ENCODE measurements at regions not wholly inside any gene's neighbourhood (a gene's known extent, or its start where the extent isn't known, plus 50 kb on each side); places are given as distances from the start of the nearest gene placed in this dataset.

DNA sequence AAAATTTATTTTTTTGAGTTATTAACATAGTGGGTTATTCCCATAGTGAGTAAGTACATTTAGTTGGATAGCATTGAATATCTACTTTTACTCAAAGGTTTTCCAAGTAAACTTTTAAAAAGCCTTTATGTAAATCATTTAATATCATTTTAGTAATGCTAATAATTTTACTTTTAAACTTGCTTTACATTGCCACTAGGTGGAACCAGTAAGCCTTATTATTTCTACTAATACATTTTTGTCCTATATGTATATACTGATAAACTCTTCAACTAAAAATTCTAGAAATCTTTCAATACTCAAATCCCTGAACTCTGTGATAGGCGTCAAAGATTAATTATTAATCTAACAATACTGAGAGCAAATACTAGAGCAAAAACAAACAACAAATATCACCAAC is 1709.2 kb upstream of the PCDH20 start:
- DNase-seq (ENCODE audit: low read depth in 2 of 2): peak; percentile 9 to 24

DNA sequence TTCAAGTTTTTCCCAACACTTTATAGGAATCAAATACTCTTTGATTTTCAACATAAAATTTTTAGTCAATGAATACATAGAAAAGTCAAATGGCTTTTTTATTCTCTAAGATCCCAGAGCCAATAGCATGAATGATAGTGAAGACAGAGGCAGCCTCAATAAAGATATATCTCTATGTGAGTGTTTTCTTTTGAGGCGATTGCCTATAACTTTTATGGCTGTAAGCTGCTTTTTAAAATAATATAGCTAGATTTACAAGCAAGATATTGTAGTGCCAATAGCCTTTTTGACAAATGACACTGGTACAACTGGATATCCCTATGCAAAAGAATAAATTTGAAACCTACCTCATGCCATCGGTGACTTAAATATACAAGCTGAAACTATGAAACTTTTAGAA is 1705.2 kb upstream of the PCDH20 start:
- DNase-seq (ENCODE audit: low read depth in 2 of 2): no peak

DNA sequence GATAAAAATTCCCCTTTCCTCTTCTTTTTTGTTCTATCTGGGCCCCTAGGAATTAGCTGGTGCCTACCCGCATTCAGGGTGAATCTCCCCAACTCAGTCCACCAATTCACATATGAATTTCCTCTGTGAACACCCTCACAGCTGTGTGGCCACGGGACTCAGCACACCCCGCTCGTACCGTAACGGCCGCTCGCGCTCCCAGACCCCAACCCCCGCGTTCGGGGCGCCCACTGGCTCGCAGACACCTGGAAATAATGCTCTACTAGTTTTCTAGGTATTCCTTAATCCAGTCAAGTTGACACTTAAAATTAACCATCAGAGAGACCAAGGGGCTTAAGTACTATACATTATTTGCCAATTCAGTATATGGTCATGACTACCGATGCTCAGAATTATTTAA is 1702.1 kb upstream of the PCDH20 start:
- DNase-seq (ENCODE audit: low read depth in 2 of 2): no peak

DNA sequence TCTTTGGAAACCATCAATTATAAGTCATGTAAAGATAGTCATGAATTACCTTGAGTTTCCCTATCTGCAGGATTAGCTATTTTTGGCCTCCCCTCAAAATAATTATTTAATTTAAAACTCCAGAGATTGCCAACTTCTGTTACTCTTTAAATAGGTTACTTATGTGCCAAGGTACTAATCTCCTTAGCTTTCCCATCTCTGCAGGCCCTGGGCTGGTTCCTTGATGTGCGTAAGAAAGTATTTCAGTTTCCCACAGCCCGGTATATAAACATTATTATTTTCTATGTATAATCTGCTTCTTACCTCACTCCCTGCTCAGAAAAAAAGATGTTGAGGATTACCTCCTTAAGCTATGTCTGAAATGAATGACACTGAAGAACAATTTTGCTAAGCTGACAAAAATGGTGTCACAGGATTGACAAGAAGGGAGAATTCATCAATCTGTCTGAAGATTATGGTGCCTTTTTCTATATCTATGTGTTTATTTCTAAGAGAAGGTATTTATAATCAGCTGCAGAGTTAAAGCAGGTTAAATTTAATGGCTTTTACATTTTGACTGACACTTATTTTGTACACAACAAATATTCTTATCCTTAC is 1697.2 kb upstream of the PCDH20 start:
- no peak for DNase-seq (ENCODE audit: low read depth in 2 of 2)

DNA sequence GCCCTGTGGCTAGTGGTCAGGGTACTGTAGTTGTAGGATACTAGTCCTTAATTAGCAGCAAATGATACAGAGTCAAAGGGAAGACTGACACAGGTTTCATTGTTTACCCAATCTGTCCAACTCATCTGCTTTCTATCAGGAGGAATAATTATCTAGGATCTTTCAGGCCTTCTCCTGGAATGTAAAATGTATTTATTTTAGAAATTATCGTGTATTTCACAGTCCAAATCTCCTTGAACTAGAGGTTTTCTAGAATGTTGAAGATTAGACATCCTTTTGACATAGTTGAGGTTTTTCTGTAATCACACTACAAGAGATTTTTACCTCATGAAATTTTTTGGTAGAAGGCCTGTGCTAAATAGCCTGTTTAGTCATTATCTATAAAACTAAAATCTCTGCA is 1694.8 kb upstream of the PCDH20 start:
- DNase-seq (ENCODE audit: low read depth in 2 of 2): peak in 1 of 2 experiments; percentile 47

DNA sequence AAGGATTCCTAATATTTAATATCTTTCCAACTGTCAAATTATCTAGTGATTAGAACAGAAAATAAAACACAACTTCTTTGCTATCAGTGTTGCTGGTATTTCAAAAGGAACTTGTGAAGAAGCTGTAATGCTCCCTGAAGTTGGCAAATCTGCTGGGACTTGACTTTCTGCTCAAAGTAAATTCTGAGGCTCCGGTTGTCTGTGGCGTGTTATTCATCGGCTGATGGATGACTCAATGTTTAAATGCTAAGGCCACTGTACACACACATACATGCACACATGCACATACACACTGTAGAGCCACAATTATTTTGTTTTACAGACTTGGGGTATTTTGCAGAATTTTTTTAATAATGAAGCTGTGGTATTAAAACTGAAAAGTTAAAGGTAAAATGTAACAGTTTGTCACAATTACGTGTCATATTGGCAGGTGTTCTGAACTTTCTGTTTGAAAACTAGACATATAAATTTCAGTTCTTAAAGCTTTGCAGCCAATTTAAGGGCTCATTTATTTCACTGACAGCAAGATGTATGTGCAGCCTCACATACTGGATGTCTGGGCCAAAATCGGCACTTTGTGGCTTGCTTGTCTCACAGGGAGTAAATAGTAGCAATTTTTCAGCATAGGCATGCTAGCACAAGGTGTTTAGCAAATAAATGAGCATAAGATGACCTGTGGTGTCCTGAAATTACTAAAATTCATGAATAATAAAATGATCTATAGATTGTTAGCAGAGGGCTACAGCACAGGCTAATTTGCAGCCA is 1691.7 kb upstream of the PCDH20 start:
- no peak for DNase-seq (ENCODE audit: low read depth in 2 of 2)

DNA sequence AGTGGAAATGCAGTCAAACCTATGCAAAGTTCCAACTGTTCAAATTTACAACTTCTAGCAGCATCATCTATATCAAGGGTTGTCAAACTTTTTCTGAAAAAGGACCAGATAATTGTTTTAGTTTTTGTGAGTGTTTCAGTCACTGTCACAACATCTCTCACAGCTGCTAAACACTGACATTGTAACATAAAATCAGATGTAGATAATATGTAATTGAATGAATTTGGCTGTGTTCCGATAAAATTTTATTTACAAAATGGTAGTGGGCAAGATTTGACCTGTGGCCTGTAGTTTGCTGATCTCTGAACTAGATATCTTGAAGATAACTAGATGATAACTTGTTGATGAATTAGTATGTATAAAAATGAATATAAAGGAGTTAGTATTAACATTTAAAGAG is 1679.1 kb upstream of the PCDH20 start:
- no peak for DNase-seq (ENCODE audit: low read depth in 2 of 2)

DNA sequence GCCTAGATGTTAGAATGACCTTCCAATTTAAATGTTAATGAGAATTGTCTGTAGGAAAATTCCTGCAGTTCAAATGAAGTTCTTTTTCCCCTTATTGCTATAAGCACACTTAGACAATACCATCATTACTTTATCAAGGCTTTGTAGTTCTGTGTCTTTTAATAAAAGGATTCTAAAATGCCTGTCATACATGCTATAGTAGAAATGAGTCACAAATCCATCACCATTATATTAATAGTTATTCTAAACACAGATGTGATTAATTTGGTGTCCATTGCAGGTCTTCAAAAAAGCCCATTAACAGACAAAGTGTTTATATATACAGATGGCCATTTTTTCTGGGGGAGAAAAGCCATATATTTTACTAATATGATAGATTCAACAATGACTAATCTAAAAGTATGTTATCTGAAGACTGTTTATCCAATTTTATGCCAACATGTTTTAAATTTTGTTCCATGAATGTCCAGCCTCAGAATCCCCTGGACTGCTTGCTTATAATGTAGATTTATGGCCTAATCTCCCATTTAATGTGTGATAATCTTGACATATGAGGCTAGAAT is 1678.3 kb upstream of the PCDH20 start:
- peak; percentile 53 to 54 for DNase-seq (ENCODE audit: low read depth in 2 of 2)

DNA sequence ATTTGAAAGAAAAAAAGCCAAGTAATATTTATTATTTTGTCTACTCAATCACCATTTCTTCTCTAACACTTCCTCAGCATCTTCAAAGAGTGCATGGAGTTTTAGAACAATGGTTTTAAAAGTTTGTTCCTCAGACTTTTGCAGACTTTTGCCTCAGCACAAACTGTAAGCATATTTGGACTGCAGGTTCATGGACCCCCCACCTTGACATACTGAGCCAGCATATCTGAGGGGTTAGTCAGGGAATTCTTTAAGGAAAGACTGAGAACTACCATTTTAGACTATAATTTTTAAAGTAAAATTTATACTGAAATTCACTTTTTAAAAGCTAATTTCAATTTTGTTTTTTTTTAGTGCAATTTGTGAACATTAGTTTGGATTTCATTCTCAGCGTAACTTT is 1676.8 kb upstream of the PCDH20 start:
- DNase-seq (ENCODE audit: low read depth in 2 of 2): peak in 1 of 2 experiments; percentile 21

DNA sequence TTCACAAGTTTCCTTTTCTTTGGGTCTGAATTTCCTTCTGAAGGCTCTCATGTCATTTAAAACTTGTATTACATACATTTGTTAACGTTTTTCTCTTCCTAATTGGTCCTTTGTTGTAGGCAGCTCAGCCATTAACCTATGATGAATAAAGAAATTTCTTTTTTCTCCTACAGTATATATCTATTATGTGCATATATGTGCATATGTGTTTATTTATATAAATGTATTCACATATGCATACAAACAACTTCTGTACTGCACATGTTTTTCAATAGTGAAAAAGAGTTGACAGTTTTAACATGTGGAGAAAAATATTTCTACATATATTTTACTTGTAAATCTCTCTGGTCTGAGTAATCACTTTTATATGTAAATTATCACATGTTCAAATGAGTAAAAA is 1674.9 kb upstream of the PCDH20 start:
- DNase-seq (ENCODE audit: low read depth in 2 of 2): no peak

DNA sequence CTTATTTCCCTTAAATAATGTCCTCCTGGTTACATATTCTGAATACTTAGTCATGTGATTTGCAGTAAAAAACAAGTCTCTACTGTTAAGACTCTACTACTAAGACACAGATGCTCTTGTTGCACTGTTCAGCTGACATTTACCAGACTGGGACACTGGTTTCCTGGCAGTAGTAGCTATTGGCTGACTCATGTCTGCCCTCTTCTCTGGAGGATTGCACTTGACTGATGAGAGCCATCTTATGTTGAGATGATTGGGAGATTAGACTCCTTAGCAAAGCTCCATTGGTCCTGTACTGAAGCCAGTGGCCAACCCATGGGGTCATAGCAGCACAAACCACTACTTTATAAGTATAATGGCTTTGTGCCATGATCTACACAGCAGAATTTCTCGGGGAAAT is 1672.6 kb upstream of the PCDH20 start:
- DNase-seq (ENCODE audit: low read depth in 2 of 2): no peak

DNA sequence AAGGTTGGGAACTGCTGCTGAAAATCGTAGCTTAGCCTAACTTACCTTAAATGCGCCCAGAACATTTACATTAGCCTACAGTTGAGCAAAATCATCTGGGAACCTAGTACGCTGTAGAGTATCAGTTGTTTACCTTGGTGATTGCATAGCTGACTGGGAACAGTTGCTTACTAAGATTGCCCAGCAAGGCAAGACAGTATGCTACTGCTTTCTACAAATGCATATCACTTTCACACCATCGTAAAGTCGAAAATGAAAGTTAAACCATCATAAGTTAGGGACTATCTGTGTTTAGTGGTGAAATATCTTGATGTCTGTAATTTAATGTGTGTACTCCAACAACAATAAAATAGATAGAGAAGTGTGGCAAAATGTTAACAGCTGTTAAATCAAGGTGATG is 1670.6 kb upstream of the PCDH20 start:
- no peak for DNase-seq (ENCODE audit: low read depth in 2 of 2)

DNA sequence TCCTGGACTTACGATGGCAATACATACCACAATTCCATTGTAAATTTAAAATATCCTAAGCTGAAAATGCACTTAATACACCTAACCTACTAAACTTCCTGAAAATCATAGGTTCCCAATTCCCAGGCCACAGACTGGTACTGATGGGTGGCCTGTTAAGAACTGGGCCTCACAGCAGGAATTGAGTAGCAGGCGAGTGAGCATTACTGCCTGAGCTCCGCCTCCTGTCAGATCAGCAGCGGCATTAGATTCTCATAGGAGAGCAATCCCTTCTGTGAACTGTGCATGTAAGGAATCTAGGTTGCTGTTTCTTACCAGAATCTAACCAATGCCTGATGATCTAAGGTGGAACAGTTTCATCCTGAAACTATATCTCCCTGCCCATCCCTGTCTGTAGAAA is 1670.2 kb upstream of the PCDH20 start:
- no peak for DNase-seq (ENCODE audit: low read depth in 2 of 2)

DNA sequence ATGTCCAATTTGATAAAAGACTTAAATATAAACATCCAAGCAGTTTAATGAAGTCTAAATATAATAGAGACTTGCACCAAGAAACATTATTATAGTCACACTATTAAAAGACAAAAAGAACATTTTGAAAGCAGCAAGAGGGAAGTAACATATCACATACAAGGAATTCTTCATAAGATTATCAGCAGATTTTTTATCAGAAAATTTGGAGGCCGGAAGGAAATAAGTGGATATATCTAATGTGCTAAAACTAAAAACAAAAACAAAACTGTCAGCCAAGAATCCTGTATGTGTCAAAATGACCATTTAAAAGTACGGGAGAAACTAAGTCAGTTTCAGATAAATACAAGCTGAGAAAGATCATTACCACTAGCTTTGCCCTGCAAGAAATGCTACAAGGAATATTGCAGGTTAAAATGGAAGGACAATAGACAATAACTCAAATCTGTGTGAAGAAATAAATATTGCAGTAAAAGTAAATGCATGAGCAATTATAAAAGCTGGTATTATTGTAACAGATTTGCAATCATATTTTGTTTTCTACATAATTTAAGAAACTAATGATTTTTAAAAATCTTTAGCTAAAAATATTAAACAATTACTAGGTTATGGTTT is 1665.9 kb upstream of the PCDH20 start:
- DNase-seq (ENCODE audit: low read depth in 2 of 2): no peak

DNA sequence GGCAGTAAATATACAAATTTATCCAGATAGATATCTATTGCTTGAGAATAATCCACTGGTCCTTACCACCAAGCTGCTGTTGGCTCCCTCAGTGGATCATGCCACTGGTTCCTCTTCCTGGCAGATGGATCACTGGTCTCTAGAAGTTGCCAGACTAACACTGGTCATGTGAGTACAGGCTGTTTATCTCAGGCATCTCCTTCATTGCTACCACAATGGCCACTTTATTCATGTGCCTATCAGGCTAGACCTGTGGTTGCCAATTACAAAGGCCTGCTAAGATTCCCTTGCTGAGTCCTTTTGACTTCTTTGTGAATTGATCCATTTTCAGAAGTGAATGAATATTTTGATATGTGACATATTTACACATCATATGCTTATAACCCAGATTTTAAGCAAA is 1659.5 kb upstream of the PCDH20 start:
- no peak for DNase-seq (ENCODE audit: low read depth in 2 of 2)

DNA sequence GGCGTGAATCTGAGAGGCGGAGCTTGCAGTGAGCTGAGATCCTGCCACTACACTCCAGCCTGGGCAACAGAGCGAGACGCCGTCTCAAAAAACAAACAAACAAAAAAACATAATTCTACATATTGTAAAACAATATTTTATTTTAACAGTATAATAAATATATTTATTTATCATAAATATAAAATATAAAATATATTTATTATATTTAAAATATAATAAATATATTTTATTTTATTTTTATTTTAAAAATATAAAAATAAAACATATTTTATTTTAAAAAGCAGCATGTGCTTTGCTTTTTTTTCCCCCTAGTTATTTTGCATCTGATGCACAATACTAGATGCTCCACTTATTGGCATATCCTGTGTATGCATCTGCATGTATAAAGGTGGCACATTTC is 1634.6 kb upstream of the PCDH20 start:
- no peak for DNase-seq (ENCODE audit: low read depth in 2 of 2)

DNA sequence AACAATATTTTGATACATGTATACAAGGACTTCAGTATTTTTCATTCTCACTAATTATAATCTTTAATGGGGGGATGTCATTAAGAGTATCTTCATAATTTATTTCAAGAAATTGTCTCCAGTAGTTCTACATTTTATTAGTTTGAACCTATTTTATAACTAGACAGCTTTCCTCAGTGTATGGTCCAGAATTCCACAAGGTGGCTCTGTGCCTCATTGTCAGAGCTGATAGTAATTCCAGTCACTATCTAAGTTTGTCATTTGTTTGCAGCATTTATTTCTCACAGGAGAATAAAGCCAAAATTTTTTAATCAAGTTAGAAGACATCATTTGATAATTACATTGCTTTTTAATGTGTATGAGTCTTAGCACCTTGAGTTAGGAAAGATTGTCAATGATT is 1633.0 kb upstream of the PCDH20 start:
- DNase-seq (ENCODE audit: low read depth in 2 of 2): no peak

DNA sequence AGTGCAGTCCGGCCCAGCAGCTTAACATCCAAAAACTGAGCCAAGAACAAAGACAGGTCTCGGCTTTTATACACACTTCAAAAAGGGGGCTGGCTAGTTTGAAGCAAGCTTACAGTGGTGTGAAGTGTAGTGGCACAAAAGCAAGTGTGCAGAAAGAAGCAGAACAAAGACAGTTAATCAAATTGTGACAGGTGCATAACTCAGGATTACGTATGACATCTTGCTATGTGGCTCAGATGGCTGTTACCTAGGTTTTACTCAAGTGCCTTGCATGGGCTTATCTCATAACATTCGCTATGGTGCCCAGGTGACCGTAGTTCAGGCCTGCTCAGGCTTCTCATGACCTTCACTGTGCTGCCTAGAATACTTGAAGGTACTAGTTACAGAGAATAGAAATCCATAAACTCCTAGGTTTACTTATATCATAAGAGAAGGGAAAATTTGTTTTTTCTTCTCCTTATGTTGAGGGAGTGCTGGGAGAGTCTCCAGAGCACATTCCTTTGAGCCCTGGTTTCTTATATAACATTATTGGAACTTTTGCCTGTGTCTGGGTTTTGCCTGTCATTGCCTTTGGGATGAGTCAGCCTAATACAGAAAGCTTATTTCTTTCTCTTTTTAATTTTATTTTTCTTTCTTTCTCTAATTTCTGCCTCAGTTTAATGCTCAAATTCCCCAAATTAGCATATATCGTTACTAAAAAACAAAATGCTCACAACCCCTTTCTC is 1629.1 kb upstream of the PCDH20 start:
- DNase-seq (ENCODE audit: low read depth in 2 of 2): no peak

DNA sequence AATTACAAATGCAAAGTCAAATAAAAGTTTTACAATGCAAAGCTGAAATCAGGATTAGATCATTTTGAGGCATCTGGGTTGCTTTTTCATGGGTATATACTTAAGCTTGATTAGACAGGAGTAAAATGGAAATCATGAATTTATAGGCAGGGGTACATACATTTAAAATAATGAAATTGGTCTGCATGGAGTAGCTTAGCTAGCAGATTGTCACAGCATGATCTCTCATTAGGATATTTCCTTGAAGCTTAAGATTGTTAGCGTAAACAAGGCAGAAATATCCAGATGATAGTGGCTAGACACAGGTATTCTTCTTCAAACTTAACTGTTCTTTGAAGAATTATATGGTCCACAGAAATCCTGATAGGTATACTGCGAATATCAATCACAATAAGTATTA is 1627.0 kb upstream of the PCDH20 start:
- no peak for DNase-seq (ENCODE audit: low read depth in 2 of 2)

DNA sequence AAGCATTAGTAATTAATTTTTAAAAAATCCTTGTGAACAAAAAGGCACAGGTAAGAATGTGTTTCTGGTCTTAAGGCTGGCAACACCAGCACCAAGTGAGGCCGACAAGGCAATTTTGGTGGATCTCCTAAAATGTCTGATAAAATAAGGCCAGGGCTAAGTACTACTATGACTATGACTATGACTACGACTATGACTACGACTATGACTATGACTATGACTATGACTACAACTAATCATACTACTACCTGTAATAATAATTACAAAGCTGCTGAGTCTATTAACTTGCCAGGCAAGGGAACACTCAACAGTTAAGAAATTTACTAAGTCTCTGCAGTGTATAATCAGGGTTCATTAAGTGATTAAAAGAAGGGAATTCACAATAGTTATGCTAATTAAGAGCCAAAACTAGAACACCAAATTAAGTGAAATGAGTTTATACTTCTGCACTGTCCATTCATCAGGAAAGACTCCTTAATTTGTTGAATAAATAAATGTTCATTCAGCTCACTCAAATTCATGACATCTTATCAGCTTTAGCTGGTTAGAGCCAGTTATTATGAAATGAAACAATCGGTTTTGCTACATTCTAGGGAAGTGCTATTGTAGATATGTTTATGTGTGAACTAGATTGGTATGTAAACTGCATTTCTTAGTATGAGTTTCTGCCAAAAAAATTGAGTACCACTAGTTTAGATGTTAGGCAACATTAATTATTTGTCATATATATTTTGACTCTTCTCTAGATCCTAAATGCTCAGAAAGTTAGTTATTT is 1626.2 kb upstream of the PCDH20 start:
- DNase-seq (ENCODE audit: low read depth in 2 of 2): no peak

DNA sequence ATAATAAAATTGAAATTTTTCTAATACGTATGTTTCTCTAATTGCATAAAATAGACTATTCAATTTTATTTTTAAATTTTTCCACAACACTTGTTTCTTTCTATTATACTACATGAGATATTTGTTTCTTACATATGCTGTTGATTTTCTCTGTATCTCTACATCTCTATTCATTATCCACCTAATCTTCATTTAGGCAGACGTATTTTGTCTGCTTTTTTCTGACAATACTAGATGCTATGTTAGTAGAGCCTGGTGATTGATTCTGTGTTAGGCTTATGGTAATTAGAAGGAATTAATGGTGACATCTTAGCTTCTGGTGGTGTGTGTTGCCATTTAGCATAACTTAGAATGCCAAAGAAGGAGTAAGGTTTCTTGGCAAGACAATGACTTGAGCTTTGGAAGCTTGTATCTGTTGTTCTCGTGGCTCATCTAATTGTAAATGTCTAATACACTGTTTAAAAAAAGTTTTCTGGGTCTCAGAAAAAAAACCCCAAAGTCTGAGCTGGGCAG is 1610.7 kb upstream of the PCDH20 start:
- DNase-seq (ENCODE audit: low read depth in 2 of 2): no peak

Measured in fibroblast of skin of left quadriceps (primary cell).